Spleen (tissue), 11 donors: ENCODE measurements at regions not wholly inside any gene's neighbourhood (a gene's known extent, or its start where the extent isn't known, plus 50 kb on each side); places are given as distances from the start of the nearest gene placed in this dataset.

Experiments used
- DNase-seq: peaks from one replicate; pipeline ENCODE4 v3.0.0-alpha.2; 2020
- H3K27ac ChIP-seq, 8 donors: fragments of 200-600 bp; sonication (generic) in 7 of 8; 1 replicate in 4 of 8; 2 replicates in 4 of 8; pipeline versions ENCODE4 v1.5.0 to v1.8.0; 2016 to 2021; ENCODE audit warnings: inconsistent platforms in 4 of 8, mild to moderate bottlenecking in 4 of 8, moderate library complexity in 1 of 8
- H3K27me3 ChIP-seq, 7 donors: fragments of 200-600 bp; sonication (generic) in 6 of 7; replicated peaks in 1 of 7; 1 replicate in 4 of 7; 2 replicates in 3 of 7; pipeline versions ENCODE4 v1.5.0 to v1.8.0; 2016 to 2021; ENCODE audit warnings: inconsistent platforms in 3 of 7, mild to moderate bottlenecking in 1 of 7
- H3K36me3 ChIP-seq, 6 donors: fragments of 200-600 bp; sonication (generic) in 5 of 6; 1 replicate in 4 of 6; 2 replicates in 2 of 6; pipeline versions ENCODE4 v1.5.0 to v1.8.0; 2016 to 2021; ENCODE audit warnings: inconsistent platforms in 2 of 6
- H3K4me1 ChIP-seq, 6 donors: fragments of 200-600 bp; sonication (generic) in 5 of 6; 1 replicate in 3 of 6; 2 replicates in 3 of 6; pipeline versions ENCODE4 v1.5.0 to v1.8.0; 2016 to 2021; ENCODE audit warnings: inconsistent platforms in 3 of 6
- H3K4me3 ChIP-seq, 8 donors: fragments of 200-600 bp; sonication (generic) in 7 of 8; 1 replicate in 4 of 8; 2 replicates in 4 of 8; pipeline versions ENCODE4 v1.5.0 to v1.8.0; 2016 to 2021; ENCODE audit warnings: inconsistent platforms in 4 of 8, mild to moderate bottlenecking in 4 of 8, moderate library complexity in 2 of 8
- H3K9me3 ChIP-seq, 8 donors: fragments of 200-600 bp; sonication (generic) in 7 of 8; 1 replicate in 4 of 8; 2 replicates in 4 of 8; pipeline versions ENCODE4 v1.5.0 to v1.8.0; 2016 to 2021; ENCODE audit warnings: inconsistent platforms in 4 of 8
- CTCF ChIP-seq, 11 experiments: fragments of 200-600 bp in 7 of 11; fragments of 450-650 bp in 4 of 11; sonication (generic) in 4 of 11; IDR thresholded peaks in 8 of 11; conservative IDR thresholded peaks in 3 of 11; 1 replicate in 7 of 11; 2 replicates in 4 of 11; pipeline versions ENCODE4 v1.4.0 to v1.8.0; 2016 to 2021; ENCODE audit warnings: antibody characterized with exemption in 11 of 11, inconsistent platforms in 4 of 11, mild to moderate bottlenecking in 1 of 11
- POLR2A ChIP-seq, 3 donors: fragments of 450-650 bp; IDR thresholded peaks; one replicate each; pipeline ENCODE4 v1.5.1; 2017; ENCODE audit warnings: antibody characterized with exemption in 3 of 3, mild to moderate bottlenecking in 1 of 3
- POLR2AphosphoS5 ChIP-seq, 3 donors: sonication (generic); formaldehyde crosslinking; IDR thresholded peaks; one replicate each; pipeline ENCODE4 v1.5.1; 2017; ENCODE audit warnings: antibody characterized with exemption in 3 of 3
- WGBS, 5 donors: extraction: QIAGEN DNeasy Blood & Tissue Kit in 3 of 5; methylation state at CpG; one replicate each; pipeline versions ENCODE4 v1.1.5 to v1.1.7; 2013 to 2018; 5-methylcytosine and 5-hydroxymethylcytosine counted together
- intact Hi-C: fragments of 100-400 bp; cut with DNase I; formaldehyde crosslinking; loops from one replicate; pipeline ENCODE4 v1.15.0; 2023; ENCODE audit warnings: low total_unique reads
- donor health status: healthy with polysubstance abuse.
- donor health status: DM: no; HTN: no; CAD: no; lungs with moderate emphysema.
- donor health status: DM: no; HTN: no; CAD: no.
- donor health status: Bipolar disorder and iron deficiency.
- donor health status: healthy.
- donor health status: DM: no; HTN: no; CAD: no.
- donor health status: DM: yes; HTN: yes; CAD: no.

GRCh38 chr9:29348999-29349398, 1775.7 kb upstream of the C9orf72 start:
- no peak for TF ChIP-seq CTCF (IDR thresholded peaks at IDR 0.05 in 8 of 11, conservative IDR thresholded peaks at IDR 0.05 in 3 of 11)
- TF ChIP-seq POLR2AphosphoS5 (IDR thresholded peaks at IDR 0.05): no peak
- no peak for TF ChIP-seq POLR2A (IDR thresholded peaks at IDR 0.05)
- no peak for DNase-seq
- WGBS, 5 donors: 78 to 88% (median 84%) methylated on average over 1 of the region's 1 CpG
- Histone ChIP-seq H3K4me1 (no peaks in the 10 kb centered on the region), H3K27me3 (no peaks in the 10 kb centered on the region), H3K27ac (no peak overlapping the region), H3K36me3 (no peaks in the 10 kb centered on the region), H3K4me3 (no peak overlapping the region), H3K9me3 (peaks cover 0 to 9% (median 0%) of the 10 kb centered on the region in 8 donors)
- intact Hi-C loops: no loop called here

- H3K9me3 ChIP-seq: peaks cover 0 to 22% (median 10%) of the 10 kb centered on the region in 8 donors
- no peaks in the 10 kb centered on the region for H3K27me3 ChIP-seq
- TF ChIP-seq POLR2AphosphoS5 (IDR thresholded peaks at IDR 0.05) (no peak), CTCF (IDR thresholded peaks at IDR 0.05 in 8 of 11, conservative IDR thresholded peaks at IDR 0.05 in 3 of 11) (no peak), POLR2A (IDR thresholded peaks at IDR 0.05) (no peak)
- H3K27ac ChIP-seq: no peak overlapping the region
- intact Hi-C loops: no loop called here
- no peaks in the 10 kb centered on the region for H3K4me1 ChIP-seq
- no peaks in the 10 kb centered on the region for H3K36me3 ChIP-seq
- no peak for DNase-seq
- 57 to 74% (median 68%) methylated on average over 1 of the region's 1 CpG for WGBS, 5 donors
- no peak overlapping the region for H3K4me3 ChIP-seq
These were observed 1816.1 kb upstream of the C9orf72 start for GRCh38 chr9:29389421-29389820.

- H3K4me1 ChIP-seq: no peaks in the 10 kb centered on the region
- no peaks in the 10 kb centered on the region for H3K27me3 ChIP-seq
- H3K36me3 ChIP-seq: no peaks in the 10 kb centered on the region
- no peak for DNase-seq
- no peak for TF ChIP-seq POLR2A (IDR thresholded peaks at IDR 0.05)
- no peak for TF ChIP-seq CTCF (IDR thresholded peaks at IDR 0.05 in 8 of 11, conservative IDR thresholded peaks at IDR 0.05 in 3 of 11)
- TF ChIP-seq POLR2AphosphoS5 (IDR thresholded peaks at IDR 0.05): no peak
- H3K4me3 ChIP-seq: no peak overlapping the region
- intact Hi-C loops: no loop called here
- H3K27ac ChIP-seq: no peak overlapping the region
- H3K9me3 ChIP-seq: peaks cover 0 to 8% (median 0%) of the 10 kb centered on the region in 8 donors
- 82 to 95% (median 94%) methylated on average over 1 of the region's 1 CpG for WGBS, 5 donors
These were observed 1817.6 kb upstream of the C9orf72 start for GRCh38 chr9:29390859-29391258.

- Histone ChIP-seq H3K4me3 (no peak overlapping the region), H3K27me3 (no peaks in the 10 kb centered on the region), H3K4me1 (no peaks in the 10 kb centered on the region), H3K36me3 (no peaks in the 10 kb centered on the region), H3K9me3 (peaks cover 0 to 6% (median 0%) of the 10 kb centered on the region in 8 donors), H3K27ac (no peak overlapping the region)
- intact Hi-C loops: no loop called here
- WGBS, 5 donors: 23 to 55% (median 43%) methylated on average over 2 of the region's 2 CpGs
- DNase-seq: no peak
- no peak for TF ChIP-seq POLR2AphosphoS5 (IDR thresholded peaks at IDR 0.05)
- no peak for TF ChIP-seq CTCF (IDR thresholded peaks at IDR 0.05 in 8 of 11, conservative IDR thresholded peaks at IDR 0.05 in 3 of 11)
- no peak for TF ChIP-seq POLR2A (IDR thresholded peaks at IDR 0.05)
These were observed 1819.8 kb upstream of the C9orf72 start for GRCh38 chr9:29393064-29393463.
